ENCODE measurements at regions not wholly inside any gene's neighbourhood (a gene's known extent, or its start where the extent isn't known, plus 50 kb on each side); places are given as distances from the start of the nearest gene placed in this dataset.

GRCh38 chr20:6489361-6490171 is 277.9 kb upstream of the BMP2 start (continued):
- no peak for TF ChIP-seq ZNF512B (CRISPR knock-in tag; IDR thresholded peaks at IDR 0.05; ENCODE audit: borderline replicate concordance)
- no peak for TF ChIP-seq ZNF800 (CRISPR knock-in tag; IDR thresholded peaks at IDR 0.05)
- TF ChIP-seq KLF15 (CRISPR knock-in tag; IDR thresholded peaks at IDR 0.05; ENCODE audit: borderline replicate concordance): no peak
- peak in 1 of 2 experiments; percentile 66; a peak in 2 of 4 replicates for TF ChIP-seq EP300 (IDR thresholded peaks at IDR 0.05; ENCODE audit: low read depth in 2 of 2, low read length in 2 of 2)
- TF ChIP-seq EP300 (CRISPR knock-in tag; IDR thresholded peaks at IDR 0.05; ENCODE audit: borderline replicate concordance): peak; percentile 62; the same call in 1 of the 2 replicates
- peak; percentile 59; the same call in 1 of the 2 replicates for TF ChIP-seq SOX13 (IDR thresholded peaks at IDR 0.05)
- TF ChIP-seq SOX13 (CRISPR knock-in tag; conservative IDR thresholded peaks at IDR 0.05 in 1 of 2, IDR thresholded peaks at IDR 0.05 in 1 of 2): peak in 1 of 2 experiments; percentile 74; a peak in 2 of 4 replicates
- no peak for TF ChIP-seq ZNF7 (CRISPR knock-in tag; IDR thresholded peaks at IDR 0.05)
- no peak for TF ChIP-seq SP1 (IDR thresholded peaks at IDR 0.05)
- no peak for TF ChIP-seq SP1 (CRISPR knock-in tag; IDR thresholded peaks at IDR 0.05)
- peak; percentile 48; the same call in 1 of the 2 replicates for TF ChIP-seq ZGPAT (CRISPR knock-in tag; IDR thresholded peaks at IDR 0.05)
- TF ChIP-seq RNF219 (CRISPR knock-in tag; IDR thresholded peaks at IDR 0.05): no peak
- TF ChIP-seq JDP2 (CRISPR knock-in tag; IDR thresholded peaks at IDR 0.05; ENCODE audit: borderline replicate concordance): no peak
- no peak for TF ChIP-seq FLYWCH1 (CRISPR knock-in tag; IDR thresholded peaks at IDR 0.05)
- no peak for TF ChIP-seq ARHGAP35 (CRISPR knock-in tag; IDR thresholded peaks at IDR 0.05; ENCODE audit: borderline replicate concordance)
- no peak for TF ChIP-seq TCF7 (IDR thresholded peaks at IDR 0.05; ENCODE audit: low read depth)
- no peak for TF ChIP-seq EZH2 (conservative IDR thresholded peaks at IDR 0.05; ENCODE audit: low read depth, low read length)
- TF ChIP-seq ZNF773 (CRISPR knock-in tag; IDR thresholded peaks at IDR 0.05; ENCODE audit: borderline replicate concordance): no peak
- no peak for TF ChIP-seq ZNF629 (CRISPR knock-in tag; conservative IDR thresholded peaks at IDR 0.05)
